DMS 273 (cell line): ENCODE measurements at regions not wholly inside any gene's neighbourhood (a gene's known extent, or its start where the extent isn't known, plus 50 kb on each side); places are given as distances from the start of the nearest gene placed in this dataset.

Experiments
- DNase-seq: peaks from one replicate; lab custom pipeline; 2025; ENCODE audit not compliant: unreplicated experiment; lab: John Stamatoyannopoulos, UW

DNA sequence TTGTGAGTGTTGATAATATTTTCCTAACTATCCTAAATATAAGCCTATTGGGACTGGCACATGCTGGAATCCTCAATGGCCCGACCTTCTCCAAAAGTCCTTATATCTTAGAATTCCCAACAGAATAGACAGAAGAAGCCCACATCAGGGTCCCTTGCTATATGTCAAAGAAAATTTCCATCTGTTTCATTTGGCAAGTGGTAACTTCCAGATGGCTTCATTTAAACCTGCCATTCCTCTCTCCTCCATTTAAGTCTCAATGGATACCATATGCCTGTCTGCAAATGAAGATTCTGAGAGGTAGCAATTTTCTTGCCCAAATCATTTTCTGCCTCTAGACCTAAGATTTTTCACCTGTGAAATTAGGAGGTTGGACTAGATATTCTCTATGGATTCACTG, 73.1 kb upstream of the KCNA4 start:
- DNase-seq = peak; percentile 3

DNA sequence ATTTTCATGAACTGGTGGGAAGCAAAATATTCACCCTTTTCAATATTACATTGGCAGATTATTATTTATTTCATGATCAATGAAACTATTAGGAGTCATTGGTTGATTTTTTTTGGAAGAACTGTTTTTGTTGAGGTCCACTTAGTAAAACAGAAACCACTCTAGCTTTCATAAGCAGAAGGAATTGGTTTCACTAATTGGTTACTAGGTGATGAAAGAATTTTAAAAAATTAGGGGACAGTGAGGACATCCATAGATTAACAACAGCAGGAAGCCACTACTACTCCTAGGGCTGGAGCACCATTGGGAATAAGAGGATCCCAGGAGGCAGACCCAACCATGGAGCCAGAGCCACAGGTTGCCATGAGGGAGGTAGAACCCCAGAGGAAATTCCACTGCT, 74.4 kb upstream of the KCNA4 start:
- no peak for DNase-seq

DNA sequence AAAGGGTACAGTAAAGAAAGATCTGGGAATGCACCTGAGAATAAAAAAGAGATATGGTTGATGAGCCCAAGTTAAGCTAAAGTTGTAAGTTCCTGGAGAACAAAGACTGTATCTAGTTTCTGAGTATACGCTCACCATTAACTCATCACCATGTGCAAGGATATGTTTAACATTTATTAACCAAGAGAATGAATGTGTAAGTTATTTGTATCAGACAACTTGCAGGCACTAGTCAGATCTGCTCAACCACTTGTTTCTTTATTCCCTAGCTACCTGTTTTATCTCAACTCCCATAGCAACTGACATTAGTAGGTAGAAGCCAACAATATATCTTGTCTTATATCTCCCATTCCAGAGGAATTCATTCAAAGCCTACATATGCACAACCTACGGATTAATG, 74.9 kb upstream of the KCNA4 start:
- no peak for DNase-seq

DNA sequence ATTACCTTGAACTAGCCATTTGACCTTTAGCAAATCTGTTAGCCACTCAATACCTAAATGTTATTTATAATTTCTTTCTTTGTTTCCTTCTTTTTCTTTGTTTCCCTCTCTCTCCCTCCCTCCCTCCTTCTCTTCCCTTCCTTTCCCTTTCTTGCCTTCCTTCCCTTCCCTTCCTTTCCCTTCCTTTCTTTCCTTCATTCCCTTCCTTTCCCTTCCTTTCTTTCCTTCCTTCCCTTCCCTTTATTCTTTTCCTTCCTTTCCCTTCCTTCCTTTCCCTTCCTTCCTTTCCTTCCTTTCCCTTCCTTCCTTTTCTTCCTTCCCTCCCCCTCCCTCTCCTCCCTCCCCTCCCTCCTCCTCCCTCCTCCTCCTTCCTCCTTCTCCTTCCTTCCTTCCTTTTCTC, 75.7 kb upstream of the KCNA4 start:
- no peak for DNase-seq

DNA sequence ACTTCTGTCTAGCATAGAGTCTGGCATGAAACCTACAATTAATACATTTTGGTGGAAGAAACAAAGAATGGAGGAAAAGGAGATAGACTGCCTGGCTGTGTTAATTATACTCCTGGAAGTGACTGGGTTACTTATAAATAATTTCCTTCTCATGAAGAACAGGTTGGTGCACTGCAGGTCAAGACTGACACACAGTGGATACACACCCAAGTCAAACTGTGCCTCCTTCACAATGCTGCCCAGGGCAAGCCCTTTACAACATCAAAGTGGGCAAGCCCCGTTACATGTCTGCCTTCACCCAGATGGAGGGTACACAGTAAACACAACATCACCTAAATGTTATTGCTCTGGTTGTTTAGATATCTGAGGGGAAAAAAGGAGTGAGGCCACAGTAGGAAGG, 83.7 kb upstream of the KCNA4 start:
- no peak for DNase-seq

DNA sequence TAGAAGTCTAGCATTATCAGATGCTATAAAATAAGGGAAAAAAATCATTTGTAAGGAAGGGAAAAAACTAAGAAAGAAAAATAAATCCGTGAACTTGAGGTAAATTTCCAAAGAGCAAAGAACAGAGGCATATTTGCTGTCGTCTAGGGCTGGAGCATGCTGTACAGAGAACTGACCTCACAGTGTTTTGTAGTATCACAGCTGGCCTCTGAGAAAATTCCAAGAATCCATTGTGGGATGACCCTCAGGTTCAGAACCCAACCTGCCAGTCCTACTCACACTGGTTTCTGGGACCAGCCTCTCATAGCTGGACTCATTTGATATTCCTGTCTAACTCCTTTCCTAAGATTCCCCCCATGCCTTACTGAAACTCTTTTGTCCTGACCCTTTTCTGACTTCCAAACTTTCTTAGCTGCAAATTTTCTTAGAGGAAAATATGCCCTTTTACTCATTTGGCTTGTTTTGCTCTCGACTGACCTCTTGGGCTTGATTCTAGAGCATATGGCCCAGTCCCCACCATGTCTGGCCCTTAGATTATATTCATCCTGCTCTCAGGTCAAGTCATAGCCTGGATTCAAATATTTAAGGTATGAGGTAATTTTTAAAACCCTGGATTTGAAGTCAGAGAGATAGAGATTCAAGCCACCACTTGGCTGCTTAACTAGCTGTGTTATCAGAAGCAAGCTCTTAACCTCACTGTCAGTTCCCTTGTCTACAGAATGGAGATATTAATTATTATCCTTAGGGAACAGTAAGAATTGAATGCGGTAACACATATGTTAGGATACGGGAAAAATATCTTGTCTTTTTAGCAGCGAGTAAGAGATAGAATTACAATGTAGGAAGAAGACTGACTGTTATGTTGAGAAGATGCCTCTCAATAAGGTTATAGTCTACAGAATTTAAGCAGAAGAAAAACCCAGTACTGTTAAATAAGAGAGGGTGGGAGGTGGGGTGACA, 89.7 kb upstream of the KCNA4 start:
- no peak for DNase-seq

DNA sequence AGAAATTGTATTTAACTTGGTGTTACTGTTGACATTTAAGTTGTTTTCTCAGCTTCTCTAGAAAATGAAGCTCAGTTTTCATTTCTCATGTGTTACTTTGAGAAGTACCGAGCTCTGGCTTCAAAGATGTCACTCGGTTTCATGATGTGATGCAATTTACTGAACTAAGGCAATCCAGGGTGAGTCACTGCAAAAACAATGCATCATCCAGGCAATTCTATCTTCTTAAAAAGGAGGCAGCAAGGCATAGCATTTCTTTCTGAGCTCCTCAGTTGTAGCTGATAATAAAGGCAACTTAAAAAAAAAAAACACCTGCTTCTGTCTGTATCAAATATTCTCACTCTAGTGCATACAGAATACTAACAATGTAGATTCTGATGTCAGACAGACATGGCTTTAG, 91.1 kb upstream of the KCNA4 start:
- DNase-seq = no peak

DNA sequence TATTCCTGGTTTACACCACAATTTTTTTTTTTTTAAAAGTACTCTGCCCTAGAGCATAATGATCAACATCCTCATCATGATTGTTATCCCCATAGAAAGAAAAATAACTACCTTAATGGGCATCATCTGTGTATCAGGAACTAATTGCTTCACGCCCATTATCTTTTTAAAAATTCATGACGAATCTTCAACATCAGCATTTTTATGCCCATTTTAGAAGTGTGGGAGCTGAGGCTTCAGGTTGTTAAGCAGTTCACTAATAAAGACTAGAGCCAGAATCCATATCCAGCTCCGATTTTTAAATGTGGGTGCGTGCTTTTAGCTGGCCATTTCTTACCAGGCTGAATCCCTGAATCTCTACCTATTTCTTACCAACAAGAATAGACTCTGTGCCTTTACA, 92.9 kb upstream of the KCNA4 start:
- no peak for DNase-seq

DNA sequence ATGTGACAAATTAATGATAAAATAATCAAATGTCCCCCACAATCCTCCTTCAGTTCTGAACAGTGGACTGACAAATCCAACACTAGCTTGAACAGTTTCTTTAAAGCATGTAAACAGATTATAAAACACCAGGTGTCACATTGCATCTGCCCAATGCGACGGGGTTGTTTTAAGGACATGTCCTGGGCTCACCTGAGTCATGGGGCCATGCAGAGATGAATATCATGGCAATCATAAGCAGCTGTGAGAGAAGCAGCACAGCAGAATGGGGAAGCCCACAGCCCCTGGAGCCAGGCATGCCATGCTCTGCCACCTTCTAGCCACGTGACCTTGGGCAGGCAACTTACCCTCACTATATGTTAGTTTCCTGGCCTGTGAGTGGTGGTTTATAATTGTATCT, 93.9 kb upstream of the KCNA4 start:
- no peak for DNase-seq

DNA sequence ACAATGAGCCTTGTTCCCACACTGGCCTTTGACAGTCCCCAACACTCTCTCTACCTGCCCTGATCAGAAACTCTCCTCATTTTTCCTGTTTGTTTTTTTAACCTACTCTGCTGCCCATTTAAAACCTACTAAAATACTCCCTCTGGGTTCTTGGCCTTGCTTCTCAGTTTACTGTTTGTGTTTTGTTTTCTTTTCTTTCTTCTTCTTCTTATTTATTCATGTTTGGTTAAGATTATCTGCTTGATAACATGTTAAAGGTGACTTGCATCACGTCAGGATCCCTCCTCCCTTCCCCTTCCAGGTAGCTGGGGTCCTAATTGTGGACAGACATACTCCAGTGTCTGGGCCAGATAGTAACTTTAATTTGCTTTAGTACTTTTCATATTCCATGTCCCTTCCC, 95.0 kb upstream of the KCNA4 start:
- DNase-seq = no peak

DNA sequence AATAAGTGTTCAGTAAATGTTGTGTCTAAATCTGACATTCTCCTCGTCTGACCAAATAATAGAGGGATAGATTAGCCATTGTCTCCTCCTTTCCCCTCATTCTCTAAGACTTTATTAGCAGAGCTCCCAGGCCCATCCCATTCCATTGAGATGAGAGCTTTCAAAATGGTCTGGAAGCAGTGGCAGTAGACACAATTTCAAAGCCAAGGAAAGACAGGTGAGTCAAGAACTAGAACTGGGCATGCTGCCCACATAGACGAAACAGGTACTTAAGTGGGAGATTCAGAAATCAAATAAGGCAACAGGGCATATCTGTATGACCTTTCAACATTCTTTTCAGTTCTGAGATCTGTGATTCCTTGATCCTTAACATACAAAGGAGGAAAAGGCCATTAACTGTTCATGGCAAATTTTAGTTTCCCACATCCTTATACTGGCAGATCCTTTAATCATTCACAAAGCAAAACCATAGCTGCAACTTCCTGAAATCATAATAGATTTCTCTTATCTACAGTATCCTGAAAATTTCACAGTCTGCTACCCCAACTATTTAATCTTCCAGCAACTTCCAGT, 96.6 kb upstream of the KCNA4 start:
- DNase-seq = no peak

DNA sequence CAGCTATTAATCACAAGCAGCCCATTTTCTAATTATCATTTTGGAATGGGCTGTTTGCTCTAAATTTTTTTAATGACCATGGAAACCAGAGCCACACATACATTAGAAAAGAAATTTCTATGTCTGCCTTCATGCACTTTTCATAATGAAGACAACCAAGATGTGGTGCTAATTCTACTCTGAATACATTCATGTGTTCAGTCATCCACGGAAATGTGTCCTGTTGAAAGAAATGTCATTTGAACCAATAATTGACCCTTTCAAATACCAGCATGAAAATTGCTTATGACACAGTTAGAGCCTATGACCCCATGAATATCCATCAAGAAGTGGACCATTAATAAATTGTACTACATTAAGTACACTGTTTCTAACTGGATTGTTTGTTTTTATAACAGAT, 99.7 kb upstream of the KCNA4 start:
- DNase-seq = no peak

DNA sequence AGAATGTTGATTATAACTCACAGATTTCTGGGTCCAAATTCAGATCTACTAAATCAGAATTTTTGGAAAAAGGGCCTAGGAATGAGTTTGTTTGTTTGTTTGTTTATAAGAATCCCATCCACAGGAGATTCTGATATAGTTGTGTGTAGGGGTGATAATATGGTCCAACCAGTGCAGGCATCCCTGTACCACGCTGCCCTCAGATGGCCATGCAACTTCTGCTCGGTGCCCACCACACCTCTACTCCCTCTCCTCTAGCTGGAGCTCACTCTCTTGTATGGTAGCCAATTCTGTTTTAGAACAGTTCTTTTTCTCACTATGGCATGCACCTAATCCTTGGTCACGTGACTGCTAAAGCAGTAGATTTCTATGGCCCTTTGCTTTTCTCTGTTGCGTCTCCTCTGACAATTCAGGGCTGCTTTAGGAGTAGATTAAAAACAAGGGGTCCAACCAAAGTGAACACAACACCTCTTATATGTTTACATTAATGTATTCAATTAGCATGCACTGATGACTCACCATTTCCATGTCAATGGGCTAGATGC, 103.3 kb upstream of the KCNA4 start:
- DNase-seq = no peak

DNA sequence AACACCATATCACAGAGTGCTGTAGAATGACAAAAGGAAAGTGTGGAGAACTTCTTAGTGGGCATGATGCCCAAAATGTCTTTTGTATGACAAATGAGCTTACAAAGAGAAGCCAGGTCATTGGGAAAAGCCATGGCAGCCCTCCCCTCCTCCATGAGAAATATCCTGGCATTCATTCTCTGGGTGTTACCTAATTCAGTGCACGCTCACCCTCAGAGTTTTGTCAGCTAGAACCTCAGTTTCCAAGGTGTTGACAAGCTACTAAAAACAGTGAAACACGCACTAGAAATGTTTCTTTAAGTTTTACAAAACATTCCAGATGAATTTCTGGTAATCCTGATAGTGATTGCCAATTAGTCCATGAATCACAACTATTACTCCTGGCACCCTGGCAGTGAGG, 105.4 kb upstream of the FSHB start:
- DNase-seq = no peak

DNA sequence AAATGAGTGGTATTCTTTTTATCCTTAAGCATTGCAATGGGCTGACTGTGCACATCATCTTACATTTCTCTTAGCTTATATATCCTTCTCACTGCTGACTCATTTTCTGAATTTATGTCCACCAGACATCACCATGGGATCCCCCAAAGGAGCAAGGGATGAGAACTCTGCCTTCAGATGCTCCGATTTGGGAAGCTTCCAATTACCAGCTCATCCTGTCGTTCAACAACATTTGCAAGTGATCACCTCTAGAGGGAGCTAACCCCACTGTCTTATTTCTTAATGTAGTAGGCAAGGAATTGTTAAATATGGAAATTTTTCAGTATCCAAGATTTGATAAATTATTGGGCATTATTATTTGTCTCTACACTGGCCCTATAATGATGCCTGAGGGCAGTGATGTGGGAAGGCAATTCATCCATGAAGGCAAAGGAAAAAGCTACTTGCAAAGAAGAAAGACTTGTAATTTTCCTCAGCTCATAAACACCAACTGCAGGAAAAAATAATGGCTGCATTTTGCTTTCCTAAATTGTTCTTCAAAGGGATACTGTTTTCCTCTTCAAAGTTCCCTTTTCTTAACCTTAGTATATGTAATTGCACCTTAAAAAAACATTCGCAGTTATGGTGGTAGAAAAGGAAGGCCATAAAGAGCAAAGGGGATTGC, 102.4 kb upstream of the FSHB start:
- peak; percentile 26 for DNase-seq

DNA sequence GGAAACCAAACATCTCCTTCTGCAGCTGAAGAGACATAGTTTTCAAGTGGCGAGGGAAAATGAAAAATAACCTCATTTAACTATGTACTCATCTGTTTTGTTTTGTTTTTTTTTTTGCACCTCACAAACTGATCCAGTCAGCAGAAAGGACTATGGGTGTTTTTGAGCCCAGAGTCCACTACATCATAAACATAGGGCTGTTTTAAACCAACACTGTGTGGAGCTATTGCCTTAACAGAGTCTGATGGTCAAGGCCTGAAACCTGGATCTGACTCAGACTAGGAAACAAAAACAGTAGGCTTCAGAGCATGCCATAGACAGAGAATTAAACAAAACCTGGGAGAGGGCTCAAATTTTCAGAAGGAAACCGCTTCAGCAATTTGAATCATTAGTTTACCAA, 99.3 kb upstream of the FSHB start:
- no peak for DNase-seq

DNA sequence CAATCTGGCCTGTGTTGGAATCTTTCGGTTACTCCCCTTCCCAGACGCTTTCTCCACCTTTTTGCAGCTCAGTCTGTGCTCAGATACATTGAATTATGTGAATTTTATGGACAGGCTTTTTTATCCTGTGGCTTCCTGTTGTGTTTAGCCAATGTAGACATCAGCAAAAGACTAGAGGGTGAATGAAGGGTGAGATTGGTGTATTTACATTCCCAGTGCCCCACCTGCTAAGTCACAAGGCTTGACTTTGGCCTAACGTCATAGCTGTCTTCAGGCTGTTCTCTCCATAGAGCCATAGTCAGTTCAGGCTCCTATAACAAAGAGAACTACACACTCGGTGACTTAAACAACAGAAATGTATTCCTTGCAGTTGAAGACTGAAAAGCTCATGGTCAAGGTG, 97.5 kb upstream of the FSHB start:
- no peak for DNase-seq

DNA sequence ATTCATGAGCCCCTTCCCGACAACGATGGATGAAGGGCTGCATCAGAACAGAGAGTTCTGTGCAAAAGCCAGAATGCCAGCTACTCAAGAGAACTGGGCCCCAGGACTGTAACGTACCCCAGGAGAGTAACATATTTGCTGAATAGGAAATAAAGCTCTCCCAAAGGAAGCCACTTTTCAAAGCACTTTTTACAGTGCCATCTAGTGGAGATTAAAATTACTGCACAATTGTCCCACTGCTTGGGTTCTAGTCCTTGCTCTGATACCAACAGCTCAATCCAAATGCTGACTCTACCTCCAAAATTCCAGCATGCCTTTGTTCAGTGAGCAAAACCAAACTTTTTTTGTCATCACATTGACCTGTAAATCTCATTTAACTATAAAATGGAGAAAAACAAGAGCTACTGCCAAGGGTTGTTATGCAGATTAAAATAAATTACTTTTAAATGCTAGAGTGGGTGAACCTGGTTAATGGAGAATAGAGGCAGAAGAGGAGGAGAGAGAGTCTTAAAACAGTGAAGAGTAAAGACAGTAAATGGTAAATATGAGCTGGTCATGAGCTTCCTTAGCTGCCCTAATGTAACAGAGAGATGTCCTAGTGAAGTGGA, 87.6 kb upstream of the FSHB start:
- DNase-seq = peak; percentile 57

DNA sequence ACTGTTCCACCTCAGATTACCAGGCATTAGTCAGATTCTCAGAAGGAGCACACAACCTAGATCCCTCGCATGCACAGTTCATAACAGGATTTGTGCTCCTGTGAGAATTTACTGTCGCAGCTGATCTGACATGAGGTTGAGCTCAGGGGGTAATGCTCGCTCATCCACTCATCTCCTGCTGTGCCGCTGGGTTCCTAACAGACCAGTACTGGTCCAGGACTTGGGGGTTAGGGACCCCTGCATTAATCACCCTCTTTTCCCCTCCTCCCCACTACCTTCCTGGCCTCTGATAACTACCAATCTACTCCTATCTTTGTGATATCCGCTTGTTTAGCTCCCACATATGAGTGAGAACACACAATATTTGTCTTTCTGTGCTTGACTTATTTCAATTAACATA, 83.5 kb upstream of the FSHB start:
- DNase-seq = no peak

DNA sequence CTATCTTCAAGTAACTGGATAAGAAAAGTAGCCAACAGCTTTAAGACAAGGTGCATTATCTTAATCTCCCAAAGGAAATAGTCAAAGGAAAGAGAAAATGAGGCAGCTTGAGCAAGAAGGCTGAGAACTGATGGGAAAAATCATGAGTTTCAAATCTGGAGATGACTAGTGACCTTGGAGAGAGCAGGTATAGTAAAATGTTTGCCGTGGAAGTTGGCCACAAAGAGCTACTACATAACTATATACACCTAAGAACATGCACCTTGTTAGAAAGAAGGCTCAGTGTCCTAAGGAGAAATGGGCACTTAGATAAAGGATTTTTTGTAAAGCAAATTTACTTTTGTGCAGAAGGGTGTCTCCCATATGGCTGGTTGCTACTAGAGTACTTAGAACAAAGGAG, 80.8 kb upstream of the FSHB start:
- DNase-seq = no peak

DNA sequence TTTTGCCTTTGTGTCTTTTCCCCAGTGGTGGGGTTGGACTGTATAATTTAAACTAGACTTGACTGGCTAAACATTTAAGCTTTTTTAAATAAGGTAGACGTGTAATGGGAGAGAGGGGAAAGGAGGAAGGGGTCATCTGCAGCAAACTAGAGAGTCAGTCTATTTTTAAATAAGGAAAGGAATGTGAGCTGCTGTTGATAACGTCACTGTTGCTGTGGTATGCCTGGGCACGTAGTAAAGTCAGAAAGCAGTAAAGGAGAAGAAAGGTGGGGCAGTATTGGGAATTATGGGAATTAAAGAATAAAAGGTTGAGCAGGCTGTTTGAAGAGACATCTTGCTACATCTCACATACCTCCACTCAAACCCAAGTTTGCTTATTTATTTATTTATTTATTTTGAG, 80.4 kb upstream of the FSHB start:
- DNase-seq = no peak

DNA sequence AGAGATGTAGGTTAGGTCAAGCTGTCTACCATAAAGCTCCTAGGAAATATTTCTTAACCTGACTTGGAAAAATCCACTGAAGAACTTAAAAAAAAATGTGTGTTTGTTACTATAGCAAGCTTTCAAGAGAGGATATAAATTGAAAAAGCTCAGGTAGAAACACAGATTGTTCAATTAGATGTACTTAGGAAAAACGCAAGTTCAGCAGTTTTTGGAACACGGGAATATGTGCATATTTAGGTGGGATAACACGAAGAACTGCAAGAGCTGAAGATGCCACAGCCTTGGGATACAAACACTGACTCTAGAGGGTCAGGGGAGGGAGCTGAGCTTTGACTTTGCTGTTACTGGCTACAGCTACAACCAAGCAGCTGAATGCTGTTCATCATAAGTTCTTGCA, 77.8 kb upstream of the FSHB start:
- DNase-seq = no peak
